Neural progenitor cell (in vitro differentiated cells): ENCODE measurements at regions not wholly inside any gene's neighbourhood (a gene's known extent, or its start where the extent isn't known, plus 50 kb on each side); places are given as distances from the start of the nearest gene placed in this dataset.

Source experiments
- DNase-seq: peaks from one replicate; pipeline ENCODE4 v3.0.0-alpha.2; 2016; ENCODE audit warnings: low spot score
- H2AFZ ChIP-seq: fragments of 200-600 bp; sonication (generic); replicated peaks from 2 replicates; pipeline ENCODE4 v1.6.1; 2016; ENCODE audit warnings: antibody characterized with exemption
- H3F3A ChIP-seq: fragments of 200-600 bp; sonication (generic); 2 replicates; pipeline ENCODE4 v1.6.1; 2016; ENCODE audit warnings: antibody characterized with exemption, low read depth
- H3K27ac ChIP-seq: fragments of 200-600 bp; sonication (generic); 2 replicates; pipeline ENCODE4 v1.5.1; 2016; ENCODE audit warnings: mild to moderate bottlenecking
- H3K27me3 ChIP-seq: fragments of 200-600 bp; sonication (generic); 2 replicates; pipeline ENCODE4 v1.6.1; 2016; ENCODE audit warnings: mild to moderate bottlenecking, moderate library complexity
- H3K36me3 ChIP-seq: fragments of 200-600 bp; sonication (generic); 2 replicates; pipeline ENCODE4 v1.5.1; 2016
- H3K4me1 ChIP-seq: fragments of 200-600 bp; sonication (generic); 2 replicates; pipeline ENCODE4 v1.6.1; 2016; ENCODE audit warnings: mixed run types
- H3K4me2 ChIP-seq: fragments of 200-600 bp; sonication (generic); 2 replicates; pipeline ENCODE4 v1.6.1; 2016
- H3K4me3 ChIP-seq: fragments of 200-600 bp; sonication (generic); 2 replicates; pipeline ENCODE4 v1.5.1; 2016
- H3K79me2 ChIP-seq: fragments of 200-600 bp; sonication (generic); 2 replicates; pipeline ENCODE4 v1.6.1; 2016; ENCODE audit warnings: low read depth
- H3K9ac ChIP-seq: fragments of 200-600 bp; sonication (generic); 2 replicates; pipeline ENCODE4 v1.6.1; 2016
- H3K9me3 ChIP-seq: fragments of 200-600 bp; sonication (generic); 2 replicates; pipeline ENCODE4 v1.5.1; 2016; ENCODE audit warnings: low read depth
- H4K20me1 ChIP-seq: fragments of 200-600 bp; sonication (generic); 2 replicates; pipeline ENCODE4 v1.6.1; 2016; ENCODE audit warnings: low read depth
- H3K27ac Mint-ChIP-seq: 3 replicates; pipeline ENCODE4 v1.8.0; 2021; ENCODE audit warnings: mixed read lengths
- H3K27me3 Mint-ChIP-seq: 2 replicates; pipeline ENCODE4 v1.8.0; 2022; ENCODE audit warnings: low read depth, mild to moderate bottlenecking, inconsistent platforms, moderate library complexity, mixed read lengths; ENCODE audit not compliant: insufficient read depth
- H3K36me3 Mint-ChIP-seq: 3 replicates; pipeline ENCODE4 v1.8.0; 2021; ENCODE audit warnings: mixed read lengths
- H3K4me1 Mint-ChIP-seq: 3 replicates; pipeline ENCODE4 v1.8.0; 2021; ENCODE audit warnings: mixed read lengths
- H3K4me3 Mint-ChIP-seq: 3 replicates; pipeline ENCODE4 v1.8.0; 2021; ENCODE audit warnings: mild to moderate bottlenecking, moderate library complexity, mixed read lengths
- H3K9me3 Mint-ChIP-seq: 3 replicates; pipeline ENCODE4 v1.8.0; 2020; ENCODE audit warnings: mixed read lengths
- CTCF ChIP-seq: fragments of 200-600 bp; sonication (generic); IDR thresholded peaks from 2 replicates; pipeline ENCODE4 v1.5.1; 2017; ENCODE audit warnings: antibody characterized with exemption, mild to moderate bottlenecking
- EZH2 ChIP-seq: fragments of 200-600 bp; sonication (generic); IDR thresholded peaks from 2 replicates; pipeline ENCODE4 v1.6.1; 2017; ENCODE audit warnings: antibody characterized with exemption, mild to moderate bottlenecking, moderate library complexity
- EZH2phosphoT487 ChIP-seq: fragments of 200-600 bp; sonication (generic); IDR thresholded peaks from 2 replicates; pipeline ENCODE4 v1.6.1; 2017; ENCODE audit warnings: antibody characterized with exemption

GRCh38 chr16:5706211-5706610 is 608.6 kb upstream of the EEF2KMT start:
- peaks cover 13% of the 10 kb centered on the region for H3K27me3 Mint-ChIP-seq

GRCh38 chr16:5704271-5704670 is 606.7 kb upstream of the EEF2KMT start:
- Mint-ChIP-seq H3K27me3 (peaks cover 11% of the 10 kb centered on the region), H3K4me1 (no peaks in the 10 kb centered on the region), H3K4me3 (no peak overlapping the region), H3K9me3 (no peaks in the 10 kb centered on the region), H3K36me3 (no peaks in the 10 kb centered on the region), H3K27ac (no peak overlapping the region)
- H3K4me1 ChIP-seq = no peaks in the 10 kb centered on the region
- H3K27me3 ChIP-seq = no peaks in the 10 kb centered on the region
- H3F3A ChIP-seq = no peaks in the 10 kb centered on the region
- no peaks in the 10 kb centered on the region for H3K79me2 ChIP-seq
- no peak overlapping the region for H3K4me2 ChIP-seq
- H2AFZ ChIP-seq = no peak overlapping the region
- DNase-seq = no peak
- no peak overlapping the region for H3K4me3 ChIP-seq
- H3K9me3 ChIP-seq = no peaks in the 10 kb centered on the region
- no peak overlapping the region for H3K27ac ChIP-seq
- H3K9ac ChIP-seq = no peak overlapping the region
- TF ChIP-seq EZH2phosphoT487 (no peak), EZH2 (no peak), CTCF (no peak)
- no peaks in the 10 kb centered on the region for H4K20me1 ChIP-seq
- H3K36me3 ChIP-seq = no peaks in the 10 kb centered on the region

More at GRCh38 chr16:5706211-5706610, 608.6 kb upstream of the EEF2KMT start:
- H3K4me1 ChIP-seq = no peaks in the 10 kb centered on the region
- no peak for DNase-seq
- H3K27me3 ChIP-seq = no peaks in the 10 kb centered on the region
- H3K36me3 Mint-ChIP-seq = no peaks in the 10 kb centered on the region
- H3K4me2 ChIP-seq = no peak overlapping the region
- no peaks in the 10 kb centered on the region for H3K36me3 ChIP-seq
- H3K27ac Mint-ChIP-seq = no peak overlapping the region
- H3K27ac ChIP-seq = no peak overlapping the region
- H3F3A ChIP-seq = no peaks in the 10 kb centered on the region
- no peaks in the 10 kb centered on the region for H3K4me1 Mint-ChIP-seq
- no peak for TF ChIP-seq EZH2phosphoT487
- TF ChIP-seq CTCF = no peak
- TF ChIP-seq EZH2 = no peak
- no peak overlapping the region for H3K4me3 Mint-ChIP-seq
- no peaks in the 10 kb centered on the region for H3K79me2 ChIP-seq
- no peaks in the 10 kb centered on the region for H3K9me3 ChIP-seq
- H2AFZ ChIP-seq = no peak overlapping the region
- H3K4me3 ChIP-seq = no peak overlapping the region
- H3K9me3 Mint-ChIP-seq = no peaks in the 10 kb centered on the region
- H4K20me1 ChIP-seq = peaks cover 10% of the 10 kb centered on the region
- no peak overlapping the region for H3K9ac ChIP-seq

GRCh38 chr16:5693426-5693825 is 595.8 kb upstream of the EEF2KMT start:
- Histone ChIP-seq H3K4me1 (no peaks in the 10 kb centered on the region), H4K20me1 (no peaks in the 10 kb centered on the region), H3K9me3 (no peaks in the 10 kb centered on the region), H3K9ac (no peak overlapping the region), H2AFZ (no peak overlapping the region), H3K27me3 (no peaks in the 10 kb centered on the region), H3K27ac (no peak overlapping the region), H3K36me3 (no peaks in the 10 kb centered on the region), H3K79me2 (no peaks in the 10 kb centered on the region), H3K4me2 (no peak overlapping the region), H3K4me3 (no peak overlapping the region), H3F3A (no peaks in the 10 kb centered on the region)
- Mint-ChIP-seq H3K27ac (no peak overlapping the region), H3K4me1 (no peaks in the 10 kb centered on the region), H3K4me3 (no peak overlapping the region), H3K9me3 (no peaks in the 10 kb centered on the region), H3K27me3 (peaks cover 2% of the 10 kb centered on the region), H3K36me3 (no peaks in the 10 kb centered on the region)
- TF ChIP-seq EZH2 = no peak
- no peak for TF ChIP-seq EZH2phosphoT487
- TF ChIP-seq CTCF = no peak
- DNase-seq = no peak
